T-helper 2 cell treated with Interferon-gamma antibody and Interleukin-4, amounts not matched to agents 5 μg/mL and 100 μg/mL, for 36 hours (primary cell): ENCODE measurements at regions not wholly inside any gene's neighbourhood (a gene's known extent, or its start where the extent isn't known, plus 50 kb on each side); places are given as distances from the start of the nearest gene placed in this dataset.
"Not testable (repeated sequence)": the region's sequence is repeated elsewhere in the genome, so short reads cannot be mapped to it uniquely, and the experiment has no call there.

Experiments
- DNase-seq: peaks from one replicate; pipeline ENCODE4 v3.0.0; 2021; ENCODE audit warnings: low spot score
- H3K27ac Mint-ChIP-seq: one replicate; pipeline ENCODE4 v1.8.0; 2021; ENCODE audit warnings: mild to moderate bottlenecking, mixed read lengths
- H3K27me3 Mint-ChIP-seq: one replicate; pipeline ENCODE4 v1.8.0; 2021; ENCODE audit warnings: low read depth, mixed read lengths
- H3K36me3 Mint-ChIP-seq: one replicate; pipeline ENCODE4 v1.8.0; 2021; ENCODE audit warnings: low read depth, mixed read lengths
- H3K4me1 Mint-ChIP-seq: one replicate; pipeline ENCODE4 v1.8.0; 2021; ENCODE audit warnings: low read depth, mixed read lengths
- H3K4me3 Mint-ChIP-seq: one replicate; pipeline ENCODE4 v1.8.0; 2022; ENCODE audit warnings: mild to moderate bottlenecking, moderate library complexity, mixed read lengths
- H3K9me3 Mint-ChIP-seq: one replicate; pipeline ENCODE4 v1.8.0; 2021; ENCODE audit warnings: mixed read lengths

GRCh38 chr1:191714845-191715244 is 443.4 kb upstream of the RGS18 start:
- Mint-ChIP-seq H3K9me3 (no peaks in the 10 kb centered on the region), H3K4me1 (no peaks in the 10 kb centered on the region), H3K36me3 (no peaks in the 10 kb centered on the region)

GRCh38 chr1:191729742-191730141 is 428.5 kb upstream of the RGS18 start:
- Mint-ChIP-seq H3K4me3 (no peak overlapping the region), H3K36me3 (no peaks in the 10 kb centered on the region), H3K27me3 (no peaks in the 10 kb centered on the region), H3K4me1 (no peaks in the 10 kb centered on the region), H3K27ac (no peak overlapping the region), H3K9me3 (peaks cover 19% of the 10 kb centered on the region)
- DNase-seq: no peak

More at GRCh38 chr1:191714845-191715244, 443.4 kb upstream of the RGS18 start:
- DNase-seq: no peak
- Mint-ChIP-seq H3K4me3 (no peak overlapping the region), H3K27me3 (no peaks in the 10 kb centered on the region), H3K27ac (no peak overlapping the region)

GRCh38 chr1:191731608-191732302 is 426.5 kb upstream of the RGS18 start:
- not testable (repeated sequence) for H3K27me3 Mint-ChIP-seq, H3K36me3 Mint-ChIP-seq, H3K27ac Mint-ChIP-seq, H3K4me3 Mint-ChIP-seq, DNase-seq, H3K4me1 Mint-ChIP-seq
- peaks cover 27% of the 10 kb centered on the region for H3K9me3 Mint-ChIP-seq

GRCh38 chr1:191734321-191734720 is 423.9 kb upstream of the RGS18 start:
- H3K4me3 Mint-ChIP-seq: no peak overlapping the region
- DNase-seq: no peak
- H3K27ac Mint-ChIP-seq: no peak overlapping the region
- no peaks in the 10 kb centered on the region for H3K27me3 Mint-ChIP-seq
- H3K36me3 Mint-ChIP-seq: no peaks in the 10 kb centered on the region
- no peaks in the 10 kb centered on the region for H3K4me1 Mint-ChIP-seq
- H3K9me3 Mint-ChIP-seq: peaks cover 19% of the 10 kb centered on the region

GRCh38 chr1:191739544-191739943 is 418.7 kb upstream of the RGS18 start:
- Mint-ChIP-seq H3K36me3 (no peaks in the 10 kb centered on the region), H3K27me3 (no peaks in the 10 kb centered on the region), H3K9me3 (peaks cover 8% of the 10 kb centered on the region), H3K4me3 (no peak overlapping the region), H3K4me1 (no peaks in the 10 kb centered on the region), H3K27ac (no peak overlapping the region)
- no peak for DNase-seq

GRCh38 chr1:191752342-191752741 is 405.9 kb upstream of the RGS18 start:
- H3K4me3 Mint-ChIP-seq: no peak overlapping the region
- no peaks in the 10 kb centered on the region for H3K4me1 Mint-ChIP-seq
- H3K27ac Mint-ChIP-seq: no peak overlapping the region
- H3K27me3 Mint-ChIP-seq: no peaks in the 10 kb centered on the region
- H3K9me3 Mint-ChIP-seq: peaks cover 15% of the 10 kb centered on the region
- no peaks in the 10 kb centered on the region for H3K36me3 Mint-ChIP-seq
- no peak for DNase-seq

- H3K27me3 Mint-ChIP-seq: no peaks in the 10 kb centered on the region
- DNase-seq: no peak
- H3K36me3 Mint-ChIP-seq: no peaks in the 10 kb centered on the region
- no peaks in the 10 kb centered on the region for H3K4me1 Mint-ChIP-seq
- H3K27ac Mint-ChIP-seq: no peak overlapping the region
- H3K9me3 Mint-ChIP-seq: peaks cover 7% of the 10 kb centered on the region
- H3K4me3 Mint-ChIP-seq: no peak overlapping the region
Measured at GRCh38 chr1:191760016-191760415, 398.2 kb upstream of the RGS18 start.

GRCh38 chr1:191788551-191788950 is 369.7 kb upstream of the RGS18 start:
- H3K27ac Mint-ChIP-seq: no peak overlapping the region
- no peaks in the 10 kb centered on the region for H3K27me3 Mint-ChIP-seq
- H3K9me3 Mint-ChIP-seq: no peaks in the 10 kb centered on the region
- no peaks in the 10 kb centered on the region for H3K4me1 Mint-ChIP-seq
- no peaks in the 10 kb centered on the region for H3K36me3 Mint-ChIP-seq
- no peak for DNase-seq
- no peak overlapping the region for H3K4me3 Mint-ChIP-seq

- DNase-seq: no peak
- H3K27ac Mint-ChIP-seq: no peak overlapping the region
- H3K9me3 Mint-ChIP-seq: no peaks in the 10 kb centered on the region
- H3K27me3 Mint-ChIP-seq: no peaks in the 10 kb centered on the region
- H3K4me1 Mint-ChIP-seq: no peaks in the 10 kb centered on the region
- no peaks in the 10 kb centered on the region for H3K36me3 Mint-ChIP-seq
- H3K4me3 Mint-ChIP-seq: no peak overlapping the region
Measured at GRCh38 chr1:191798178-191798577, 360.1 kb upstream of the RGS18 start.

GRCh38 chr1:191804311-191804710 is 354.0 kb upstream of the RGS18 start:
- Mint-ChIP-seq H3K9me3 (peaks cover 4% of the 10 kb centered on the region), H3K4me3 (no peak overlapping the region), H3K4me1 (no peaks in the 10 kb centered on the region), H3K27me3 (no peaks in the 10 kb centered on the region), H3K27ac (no peak overlapping the region), H3K36me3 (no peaks in the 10 kb centered on the region)
- no peak for DNase-seq

GRCh38 chr1:191813593-191813992 is 344.7 kb upstream of the RGS18 start:
- peaks cover 24% of the 10 kb centered on the region for H3K9me3 Mint-ChIP-seq
- H3K27ac Mint-ChIP-seq, H3K4me3 Mint-ChIP-seq, H3K36me3 Mint-ChIP-seq, H3K27me3 Mint-ChIP-seq, DNase-seq, H3K4me1 Mint-ChIP-seq: not testable (repeated sequence)

GRCh38 chr1:191818198-191818597 is 340.1 kb upstream of the RGS18 start:
- Mint-ChIP-seq H3K36me3 (no peaks in the 10 kb centered on the region), H3K4me1 (no peaks in the 10 kb centered on the region), H3K27ac (no peak overlapping the region), H3K4me3 (no peak overlapping the region), H3K27me3 (no peaks in the 10 kb centered on the region), H3K9me3 (peaks cover 21% of the 10 kb centered on the region)
- DNase-seq: no peak

GRCh38 chr1:191831572-191831971 is 326.7 kb upstream of the RGS18 start:
- H3K4me1 Mint-ChIP-seq: no peaks in the 10 kb centered on the region
- H3K27ac Mint-ChIP-seq: no peak overlapping the region
- H3K9me3 Mint-ChIP-seq: peaks cover 6% of the 10 kb centered on the region
- no peak for DNase-seq
- no peak overlapping the region for H3K4me3 Mint-ChIP-seq
- H3K27me3 Mint-ChIP-seq: no peaks in the 10 kb centered on the region
- no peaks in the 10 kb centered on the region for H3K36me3 Mint-ChIP-seq

GRCh38 chr1:191839891-191840290 is 318.4 kb upstream of the RGS18 start:
- no peaks in the 10 kb centered on the region for H3K4me1 Mint-ChIP-seq
- no peak for DNase-seq
- H3K27me3 Mint-ChIP-seq: no peaks in the 10 kb centered on the region
- H3K27ac Mint-ChIP-seq: no peak overlapping the region
- H3K36me3 Mint-ChIP-seq: no peaks in the 10 kb centered on the region
- H3K4me3 Mint-ChIP-seq: no peak overlapping the region
- no peaks in the 10 kb centered on the region for H3K9me3 Mint-ChIP-seq
